ENCODE measurements at regions not wholly inside any gene's neighbourhood (a gene's known extent, or its start where the extent isn't known, plus 50 kb on each side); places are given as distances from the start of the nearest gene placed in this dataset.

DNA sequence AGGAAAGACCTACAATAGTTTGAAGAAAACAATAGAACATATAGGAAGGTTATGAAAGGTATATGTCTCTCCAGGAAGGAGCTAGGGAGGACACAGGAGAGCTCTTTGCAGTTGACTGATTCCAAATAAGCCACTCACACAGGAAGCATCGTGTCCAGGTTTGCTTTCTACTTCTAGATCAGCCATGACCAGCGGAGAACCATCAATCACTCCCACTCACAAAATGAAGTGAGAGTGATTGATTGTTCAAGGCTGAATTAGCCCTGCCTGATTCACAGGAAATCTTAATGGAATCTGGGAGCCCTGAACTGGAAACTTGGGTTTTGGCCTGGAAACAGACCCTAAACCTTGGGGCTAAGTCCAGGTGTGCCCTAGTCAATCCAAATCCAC, 1292.2 kb upstream of the ZEB2 start:
- no peaks in the 10 kb centered on the region for H3K27me3 ChIP-seq (ENCODE audit: insufficient read depth)
- H2AFZ ChIP-seq, result no peak overlapping the region
- H4K20me1 ChIP-seq (replicated peaks; ENCODE audit: insufficient read depth), result no peaks in the 10 kb centered on the region
- no peak for DNase-seq (ENCODE audit: low spot score)
- H3K4me2 ChIP-seq, result no peak overlapping the region
- no peaks in the 10 kb centered on the region for H3K36me3 ChIP-seq (ENCODE audit: insufficient read depth)
- Mint-ChIP-seq H3K9me3 (no peaks in the 10 kb centered on the region), H3K4me1 (peaks cover 9% of the 10 kb centered on the region; the same call in 2 of the 3 replicates), H3K27me3 (ENCODE audit: insufficient read depth, low read depth, poor library complexity) (no peaks in the 10 kb centered on the region), H3K27ac (no peak overlapping the region), H3K4me3 (no peak overlapping the region), H3K36me3 (ENCODE audit: low read depth) (no peaks in the 10 kb centered on the region)
- H3F3A ChIP-seq (replicated peaks; ENCODE audit: low read depth), result no peaks in the 10 kb centered on the region
- ATAC-seq, result no peak
- TF ChIP-seq ZNF462 (CRISPR knock-in tag; IDR thresholded peaks at IDR 0.05) (no peak), EZH2 (IDR thresholded peaks at IDR 0.05; ENCODE audit: low read depth, unreplicated experiment) (no peak)
- peaks cover 9% of the 10 kb centered on the region for H3K9me2 ChIP-seq (ENCODE audit: insufficient read depth)
- H3K4me1 ChIP-seq (ENCODE audit: insufficient read depth), result no peaks in the 10 kb centered on the region
- no peaks in the 10 kb centered on the region for H3K79me2 ChIP-seq (replicated peaks; ENCODE audit: insufficient read depth)
- H3K4me3 ChIP-seq, result no peak overlapping the region
- H3K27ac ChIP-seq (ENCODE audit: low read depth), result no peak overlapping the region

DNA sequence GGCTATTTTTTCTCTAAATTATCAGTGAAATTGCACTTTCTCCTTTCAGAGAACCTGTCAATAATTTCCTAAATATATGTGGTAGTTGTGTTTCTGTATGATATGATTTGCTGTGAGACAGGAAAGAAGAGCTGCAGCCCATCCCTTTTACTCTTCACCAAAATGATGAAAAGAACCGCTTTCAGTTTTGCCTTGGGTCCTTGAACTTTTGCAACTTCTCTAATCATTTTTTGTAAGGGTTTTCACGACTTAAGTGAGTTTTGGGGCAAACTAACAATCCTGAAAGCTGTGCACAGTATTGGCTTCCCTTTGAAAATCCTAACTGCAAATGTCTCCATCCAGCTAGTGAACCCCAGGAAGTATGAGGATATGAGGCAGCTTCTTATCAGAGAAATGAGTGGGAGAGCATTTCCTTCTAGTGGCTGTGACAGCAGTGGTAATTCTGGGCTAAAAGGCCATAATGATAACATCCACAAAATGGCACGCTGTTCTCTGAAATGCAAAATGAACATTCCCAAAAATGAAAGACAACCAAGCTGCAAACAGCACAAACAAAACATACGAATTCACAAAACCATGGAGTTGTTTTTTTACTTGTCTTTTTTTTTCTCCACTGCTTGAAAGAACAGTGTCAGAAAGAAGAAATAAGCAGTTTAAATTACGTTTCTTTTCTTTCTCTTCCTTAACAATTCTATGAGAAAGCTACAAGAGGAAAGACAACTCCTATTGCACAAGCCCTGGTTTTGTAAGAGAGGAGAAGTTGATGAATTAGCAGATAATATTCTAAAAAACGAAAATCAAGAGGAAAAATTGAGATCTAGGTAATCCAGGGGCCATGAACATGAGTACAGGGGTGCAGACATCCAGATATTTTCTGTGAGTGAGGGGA, 1291.6 kb upstream of the ZEB2 start:
- Mint-ChIP-seq H3K4me3 (no peak overlapping the region), H3K27ac (no peak overlapping the region), H3K4me1 (peaks cover 9% of the 10 kb centered on the region; the same call in 2 of the 3 replicates), H3K9me3 (no peaks in the 10 kb centered on the region), H3K27me3 (ENCODE audit: insufficient read depth, low read depth, poor library complexity) (no peaks in the 10 kb centered on the region), H3K36me3 (ENCODE audit: low read depth) (no peaks in the 10 kb centered on the region)
- H3K36me3 ChIP-seq (ENCODE audit: insufficient read depth), result no peaks in the 10 kb centered on the region
- H4K20me1 ChIP-seq (replicated peaks; ENCODE audit: insufficient read depth), result no peaks in the 10 kb centered on the region
- H3K27ac ChIP-seq (ENCODE audit: low read depth), result no peak overlapping the region
- H3K4me1 ChIP-seq (ENCODE audit: insufficient read depth), result no peaks in the 10 kb centered on the region
- H3F3A ChIP-seq (replicated peaks; ENCODE audit: low read depth), result no peaks in the 10 kb centered on the region
- ATAC-seq, result no peak
- no peaks in the 10 kb centered on the region for H3K79me2 ChIP-seq (replicated peaks; ENCODE audit: insufficient read depth)
- peak overlapping the region; percentile 80; the same call in 1 of the 2 replicates for H2AFZ ChIP-seq
- no peak for DNase-seq (ENCODE audit: low spot score)
- no peak overlapping the region for H3K4me2 ChIP-seq
- no peak overlapping the region for H3K4me3 ChIP-seq
- H3K9me2 ChIP-seq (ENCODE audit: insufficient read depth), result peaks cover 9% of the 10 kb centered on the region
- no peaks in the 10 kb centered on the region for H3K27me3 ChIP-seq (ENCODE audit: insufficient read depth)
- no peak for TF ChIP-seq EZH2 (IDR thresholded peaks at IDR 0.05; ENCODE audit: low read depth, unreplicated experiment)
- TF ChIP-seq STAT1 (IDR thresholded peaks at IDR 0.05; ENCODE audit: unreplicated experiment), result no peak
- TF ChIP-seq ZNF331 (CRISPR knock-in tag; IDR thresholded peaks at IDR 0.05; ENCODE audit: low read depth), result no peak
- TF ChIP-seq CREB1 (CRISPR knock-in tag; IDR thresholded peaks at IDR 0.05; ENCODE audit: low read depth), result no peak
- no peak for TF ChIP-seq ETS1 (IDR thresholded peaks at IDR 0.05)
- TF ChIP-seq ZNF114 (CRISPR knock-in tag; IDR thresholded peaks at IDR 0.05), result no peak

All from GM23338 (cell line).